K562 (cell line): ENCODE measurements at regions not wholly inside any gene's neighbourhood (a gene's known extent, or its start where the extent isn't known, plus 50 kb on each side); places are given as distances from the start of the nearest gene placed in this dataset.

Experiments
- EHMT2 ChIP-seq: fragments of 450-650 bp; IDR thresholded peaks from 2 replicates; pipeline ENCODE4 v1.6.1; 2018; ENCODE audit warnings: antibody characterized with exemption
- EZH2 ChIP-seq: IDR thresholded peaks from 2 replicates; pipeline ENCODE4 v1.6.1; 2012; ENCODE audit warnings: low read depth, mild to moderate bottlenecking, inconsistent platforms, low read length, borderline replicate concordance
- GATAD2A ChIP-seq: fragments of 450-650 bp; IDR thresholded peaks from 2 replicates; pipeline ENCODE4 v1.6.1; 2017
- MYC ChIP-seq, 2 experiments: fragments of 250-450 bp in 1 of 2; sonication (Bioruptor Pico) in 1 of 2; IDR thresholded peaks; 2 replicates each; pipeline versions ENCODE4 v1.5.1 to v1.6.1; 2012 to 2021; ENCODE audit warnings: low read depth in 2 of 2, borderline replicate concordance in 1 of 2, improper control_type of control experiment in 1 of 2, low read length in 1 of 2, mild to moderate bottlenecking in 1 of 2, moderate library complexity in 1 of 2
- POLR2A ChIP-seq: fragments of 450-650 bp; conservative IDR thresholded peaks from 2 replicates; pipeline ENCODE4 v1.6.1; 2016
- PREB ChIP-seq: sonication (generic); formaldehyde crosslinking; IDR thresholded peaks from 2 replicates; pipeline ENCODE4 v1.8.1; 2023; ENCODE audit warnings: mild to moderate bottlenecking, missing genetic modification reagents
- SAP30 ChIP-seq: fragments of 200-600 bp; sonication (generic); IDR thresholded peaks from 2 replicates; pipeline ENCODE4 v1.6.1; 2012; ENCODE audit warnings: borderline replicate concordance, low read depth, mild to moderate bottlenecking, moderate library complexity, low read length, control low read depth, inconsistent platforms; ENCODE audit not compliant: insufficient read depth, poor library complexity, severe bottlenecking

GRCh38 chr1:188735567-188735966, 1742.1 kb downstream of the BRINP3 start:
- TF ChIP-seq SAP30 (no peak), PREB (CRISPR knock-in tag) (no peak), MYC (IDR thresholded peaks at IDR 0.05; ENCODE audit: low read depth, low read length) (no peak), MYC (CRISPR knock-in tag; IDR thresholded peaks at IDR 0.05; ENCODE audit: borderline replicate concordance, low read depth) (no peak), EZH2 (no peak), GATAD2A (no peak), EHMT2 (no peak), POLR2A (no peak)
